KMS-11 (cell line): ENCODE measurements at regions not wholly inside any gene's neighbourhood (a gene's known extent, or its start where the extent isn't known, plus 50 kb on each side); places are given as distances from the start of the nearest gene placed in this dataset.

Source experiments
- H2AFZ ChIP-seq: fragments of 200-600 bp; sonication (generic); 2 replicates; pipeline ENCODE4 v1.6.1; 2016; ENCODE audit warnings: antibody characterized with exemption, mixed run types, low read depth
- H3K27ac ChIP-seq: fragments of 200-600 bp; sonication (generic); 2 replicates; pipeline ENCODE4 v1.6.1; 2016; ENCODE audit warnings: mild to moderate bottlenecking, mixed run types
- H3K27me3 ChIP-seq: fragments of 200-600 bp; sonication (generic); 2 replicates; pipeline ENCODE4 v1.6.1; 2017; ENCODE audit warnings: mild to moderate bottlenecking, low read depth, mixed run types, moderate library complexity; ENCODE audit not compliant: insufficient read depth
- H3K36me3 ChIP-seq: fragments of 200-600 bp; sonication (generic); 2 replicates; pipeline ENCODE4 v1.6.1; 2017; ENCODE audit warnings: mild to moderate bottlenecking, mixed run types; ENCODE audit not compliant: insufficient read depth
- H3K4me1 ChIP-seq: fragments of 200-600 bp; sonication (generic); 2 replicates; pipeline ENCODE4 v1.6.1; 2016; ENCODE audit warnings: mild to moderate bottlenecking, low read depth, mixed run types; ENCODE audit not compliant: poor library complexity, severe bottlenecking
- H3K4me2 ChIP-seq: fragments of 200-600 bp; sonication (generic); 2 replicates; pipeline ENCODE4 v1.7.0; 2016; ENCODE audit warnings: mild to moderate bottlenecking, mixed run types
- H3K4me3 ChIP-seq: fragments of 200-600 bp; sonication (generic); IDR thresholded peaks from 2 replicates; pipeline ENCODE4 v1.6.1; 2017; ENCODE audit warnings: low read depth, low read length, mixed read lengths; ENCODE audit not compliant: insufficient read depth
- H3K79me2 ChIP-seq: fragments of 200-600 bp; sonication (generic); 2 replicates; pipeline ENCODE4 v1.6.1; 2016; ENCODE audit warnings: low read depth, mixed run types; ENCODE audit not compliant: insufficient read depth
- H3K9ac ChIP-seq: fragments of 200-600 bp; sonication (generic); 2 replicates; pipeline ENCODE4 v1.6.1; 2016; ENCODE audit warnings: mild to moderate bottlenecking, mixed run types
- H4K20me1 ChIP-seq: fragments of 200-600 bp; sonication (generic); 2 replicates; pipeline ENCODE4 v1.6.1; 2016; ENCODE audit warnings: mild to moderate bottlenecking, mixed run types; ENCODE audit not compliant: insufficient read depth
- CTCF ChIP-seq: fragments of 200-600 bp; sonication (generic); conservative IDR thresholded peaks from 2 replicates; pipeline ENCODE4 v1.6.1; 2017; ENCODE audit warnings: low read depth, mild to moderate bottlenecking, antibody characterized with exemption, low read length, moderate library complexity, mixed read lengths

DNA sequence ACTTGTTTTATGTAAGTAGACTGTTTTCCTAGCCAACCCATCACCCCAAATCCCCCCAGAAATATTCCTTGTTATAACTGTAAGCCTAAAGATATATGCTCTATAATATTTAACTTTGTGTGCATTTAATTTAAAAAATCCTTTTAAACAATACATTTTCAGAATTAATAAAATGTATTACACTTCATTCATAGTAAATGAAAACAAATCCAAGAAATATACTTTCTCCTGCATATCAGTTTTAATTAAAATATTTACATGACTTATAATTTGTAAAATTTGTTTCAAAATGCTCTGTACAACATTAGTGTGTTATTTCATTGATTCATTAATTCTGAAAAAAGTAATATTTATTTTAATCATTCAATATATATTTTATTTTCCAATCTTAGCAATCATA, 669.1 kb upstream of the PCDH20 start:
- TF ChIP-seq CTCF, result no peak
- H3K9ac ChIP-seq, result no peak overlapping the region
- no peak overlapping the region for H3K27ac ChIP-seq
- no peak overlapping the region for H3K4me3 ChIP-seq
- no peaks in the 10 kb centered on the region for H4K20me1 ChIP-seq
- H2AFZ ChIP-seq, result no peak overlapping the region
- H3K4me1 ChIP-seq, result no peaks in the 10 kb centered on the region
- H3K36me3 ChIP-seq, result no peaks in the 10 kb centered on the region
- no peak overlapping the region for H3K4me2 ChIP-seq
- no peaks in the 10 kb centered on the region for H3K27me3 ChIP-seq
- no peaks in the 10 kb centered on the region for H3K79me2 ChIP-seq

DNA sequence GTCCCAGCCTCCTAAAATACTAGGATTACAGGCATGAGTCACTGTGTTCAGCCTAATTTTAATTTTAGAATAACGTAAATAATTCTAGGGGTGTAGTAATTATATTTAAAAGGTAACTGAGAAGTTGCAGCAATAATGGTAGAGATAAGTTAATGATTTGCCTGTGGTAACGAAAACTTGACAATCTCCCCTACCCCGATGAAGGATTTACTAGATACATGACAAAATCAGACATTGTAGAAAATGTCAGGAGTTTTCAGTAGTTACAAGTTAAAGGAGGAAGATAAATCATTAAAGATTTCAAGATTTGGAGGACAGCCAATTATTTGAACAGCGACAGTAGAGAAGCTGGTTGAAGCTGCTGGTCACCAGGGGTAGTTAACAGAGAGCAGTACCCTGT, 652.2 kb upstream of the PCDH20 start:
- H3K4me2 ChIP-seq, result no peak overlapping the region
- TF ChIP-seq CTCF, result no peak

GRCh38 chr13:62065016-62065415, 649.4 kb upstream of the PCDH20 start:
- no peaks in the 10 kb centered on the region for H3K79me2 ChIP-seq
- H3K27me3 ChIP-seq, result no peaks in the 10 kb centered on the region
- no peak overlapping the region for H3K4me2 ChIP-seq
- no peak overlapping the region for H3K9ac ChIP-seq
- TF ChIP-seq CTCF, result no peak
- no peaks in the 10 kb centered on the region for H4K20me1 ChIP-seq
- H3K27ac ChIP-seq, result no peak overlapping the region
- no peak overlapping the region for H3K4me3 ChIP-seq
- no peaks in the 10 kb centered on the region for H3K4me1 ChIP-seq
- H3K36me3 ChIP-seq, result no peaks in the 10 kb centered on the region
- no peak overlapping the region for H2AFZ ChIP-seq

More for the DNA sequence above, 652.2 kb upstream of the PCDH20 start:
- no peak overlapping the region for H3K27ac ChIP-seq
- H3K4me3 ChIP-seq, result no peak overlapping the region
- H3K27me3 ChIP-seq, result no peaks in the 10 kb centered on the region
- H3K79me2 ChIP-seq, result no peaks in the 10 kb centered on the region
- no peaks in the 10 kb centered on the region for H3K36me3 ChIP-seq
- H2AFZ ChIP-seq, result no peak overlapping the region
- H3K9ac ChIP-seq, result no peak overlapping the region
- no peaks in the 10 kb centered on the region for H4K20me1 ChIP-seq
- H3K4me1 ChIP-seq, result no peaks in the 10 kb centered on the region

GRCh38 chr13:62061751-62062150, 646.1 kb upstream of the PCDH20 start:
- Histone ChIP-seq H3K36me3 (no peaks in the 10 kb centered on the region), H3K79me2 (no peaks in the 10 kb centered on the region)
- TF ChIP-seq CTCF, result no peak

GRCh38 chr13:62060570-62060969, 644.9 kb upstream of the PCDH20 start:
- no peak overlapping the region for H3K4me2 ChIP-seq
- no peak overlapping the region for H3K9ac ChIP-seq
- no peak overlapping the region for H2AFZ ChIP-seq
- no peaks in the 10 kb centered on the region for H3K27me3 ChIP-seq
- H3K4me3 ChIP-seq, result no peak overlapping the region
- no peaks in the 10 kb centered on the region for H3K36me3 ChIP-seq
- H3K27ac ChIP-seq, result no peak overlapping the region
- H4K20me1 ChIP-seq, result no peaks in the 10 kb centered on the region
- no peaks in the 10 kb centered on the region for H3K4me1 ChIP-seq
- no peak for TF ChIP-seq CTCF
- no peaks in the 10 kb centered on the region for H3K79me2 ChIP-seq

More at GRCh38 chr13:62061751-62062150, 646.1 kb upstream of the PCDH20 start:
- H3K4me2 ChIP-seq, result no peak overlapping the region
- H3K27ac ChIP-seq, result no peak overlapping the region
- no peaks in the 10 kb centered on the region for H3K4me1 ChIP-seq
- H3K9ac ChIP-seq, result no peak overlapping the region
- no peak overlapping the region for H2AFZ ChIP-seq
- no peak overlapping the region for H3K4me3 ChIP-seq
- no peaks in the 10 kb centered on the region for H4K20me1 ChIP-seq
- no peaks in the 10 kb centered on the region for H3K27me3 ChIP-seq
